ENCODE measurements at regions not wholly inside any gene's neighbourhood (a gene's known extent, or its start where the extent isn't known, plus 50 kb on each side); places are given as distances from the start of the nearest gene placed in this dataset.

- TF ChIP-seq RAD21 (conservative IDR thresholded peaks at IDR 0.05): no peak
- no peak for TF ChIP-seq POLR2AphosphoS5 (IDR thresholded peaks at IDR 0.05)
- TF ChIP-seq CTCF (IDR thresholded peaks at IDR 0.05; ENCODE audit: poor library complexity, severe bottlenecking): no peak
- no peak for TF ChIP-seq EZH2 (IDR thresholded peaks at IDR 0.05; ENCODE audit: borderline replicate concordance, insufficient read depth, low read length, poor library complexity, severe bottlenecking)
- no peak for TF ChIP-seq SMC3 (conservative IDR thresholded peaks at IDR 0.05; ENCODE audit: poor library complexity)
- TF ChIP-seq TAF1 (IDR thresholded peaks at IDR 0.05; ENCODE audit: low read depth): no peak
- TF ChIP-seq REST (IDR thresholded peaks at IDR 0.05; ENCODE audit: borderline replicate concordance): no peak
Measured at GRCh38 chr2:33913071-33913616, 314.0 kb upstream of the FAM98A start.
